Lower lobe of right lung (tissue), 2 donors: ENCODE measurements at regions not wholly inside any gene's neighbourhood (a gene's known extent, or its start where the extent isn't known, plus 50 kb on each side); places are given as distances from the start of the nearest gene placed in this dataset.
"Not testable (repeated sequence)": the region's sequence is repeated elsewhere in the genome, so short reads cannot be mapped to it uniquely, and the experiment has no call there.

Experiments
- ATAC-seq, 2 donors: fragments of 200-7000 bp; cut with Tn5 transposase; one replicate each; pipeline ENCODE4 v1.9.1; 2020 to 2022; ENCODE audit warnings: mild to moderate bottlenecking in 2 of 2, moderate library complexity in 2 of 2
- DNase-seq: peaks from one replicate; pipeline ENCODE4 v3.0.0-alpha.2; 2020
- H3K27ac ChIP-seq: fragments of 200-600 bp; one replicate; pipeline ENCODE4 v1.8.0; 2022
- H3K27me3 ChIP-seq: fragments of 200-600 bp; one replicate; pipeline ENCODE4 v1.8.0; 2022; ENCODE audit warnings: low read depth
- H3K36me3 ChIP-seq: fragments of 200-600 bp; one replicate; pipeline ENCODE4 v1.8.0; 2022; ENCODE audit warnings: mild to moderate bottlenecking
- H3K4me1 ChIP-seq: fragments of 200-600 bp; one replicate; pipeline ENCODE4 v1.8.0; 2022
- H3K4me3 ChIP-seq: fragments of 200-600 bp; one replicate; pipeline ENCODE4 v1.8.0; 2022; ENCODE audit warnings: mild to moderate bottlenecking
- H3K9me3 ChIP-seq: fragments of 200-600 bp; one replicate; pipeline ENCODE4 v1.8.0; 2022
- intact Hi-C: fragments of 100-400 bp; cut with DNase I; formaldehyde crosslinking; loops from one replicate; pipeline ENCODE4 v1.11.0; 2022
- TF ChIP-seq, protein P1 (sequence below): fragments of 200-600 bp; IDR thresholded peaks from one replicate; pipeline ENCODE4 v1.8.0; 2022; ENCODE audit warnings: antibody characterized with exemption, mild to moderate bottlenecking
- donor health status: DM: no; HTN: yes; CAD: no; lungs with severe emphysema.

- H3K9me3 ChIP-seq: peaks cover under 1% of the 10 kb centered on the region
- intact Hi-C loops: no loop called here
- no peak for DNase-seq
- H3K4me3 ChIP-seq: no peak overlapping the region
- no peaks in the 10 kb centered on the region for H3K27me3 ChIP-seq
- TF ChIP-seq, protein P1, sequence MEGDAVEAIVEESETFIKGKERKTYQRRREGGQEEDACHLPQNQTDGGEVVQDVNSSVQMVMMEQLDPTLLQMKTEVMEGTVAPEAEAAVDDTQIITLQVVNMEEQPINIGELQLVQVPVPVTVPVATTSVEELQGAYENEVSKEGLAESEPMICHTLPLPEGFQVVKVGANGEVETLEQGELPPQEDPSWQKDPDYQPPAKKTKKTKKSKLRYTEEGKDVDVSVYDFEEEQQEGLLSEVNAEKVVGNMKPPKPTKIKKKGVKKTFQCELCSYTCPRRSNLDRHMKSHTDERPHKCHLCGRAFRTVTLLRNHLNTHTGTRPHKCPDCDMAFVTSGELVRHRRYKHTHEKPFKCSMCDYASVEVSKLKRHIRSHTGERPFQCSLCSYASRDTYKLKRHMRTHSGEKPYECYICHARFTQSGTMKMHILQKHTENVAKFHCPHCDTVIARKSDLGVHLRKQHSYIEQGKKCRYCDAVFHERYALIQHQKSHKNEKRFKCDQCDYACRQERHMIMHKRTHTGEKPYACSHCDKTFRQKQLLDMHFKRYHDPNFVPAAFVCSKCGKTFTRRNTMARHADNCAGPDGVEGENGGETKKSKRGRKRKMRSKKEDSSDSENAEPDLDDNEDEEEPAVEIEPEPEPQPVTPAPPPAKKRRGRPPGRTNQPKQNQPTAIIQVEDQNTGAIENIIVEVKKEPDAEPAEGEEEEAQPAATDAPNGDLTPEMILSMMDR: no peak
- H3K4me1 ChIP-seq: no peaks in the 10 kb centered on the region
- no peak overlapping the region for H3K27ac ChIP-seq
- ATAC-seq: no peak
- no peaks in the 10 kb centered on the region for H3K36me3 ChIP-seq
These were observed 57.4 kb upstream of the NKD1 start for GRCh38 chr16:50490828-50491227.

DNA sequence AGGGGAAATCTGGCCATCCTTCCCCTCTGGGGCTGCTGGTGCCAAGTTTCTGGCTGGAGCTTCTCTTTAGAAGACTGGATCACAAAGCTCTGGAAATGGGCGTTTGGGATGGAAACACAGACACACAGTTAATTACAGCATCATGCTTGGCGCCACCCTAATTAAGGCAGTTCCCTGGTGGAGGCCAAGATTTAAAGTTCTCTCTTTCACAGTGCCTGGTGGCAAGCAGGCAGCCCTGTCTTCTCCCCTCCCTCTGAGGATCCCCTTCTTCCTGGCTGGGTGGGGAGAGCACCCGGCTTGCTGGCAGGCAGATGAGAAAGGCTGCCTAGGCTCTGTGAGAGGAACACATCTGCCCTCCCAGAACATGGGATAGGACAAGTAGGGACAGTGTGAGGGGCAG, 59.0 kb upstream of the NKD1 start:
- Histone ChIP-seq H3K9me3 (peaks cover 9% of the 10 kb centered on the region), H3K4me1 (no peaks in the 10 kb centered on the region), H3K4me3 (no peak overlapping the region), H3K36me3 (no peaks in the 10 kb centered on the region), H3K27me3 (no peaks in the 10 kb centered on the region), H3K27ac (no peak overlapping the region)
- no peak for ATAC-seq
- TF ChIP-seq, protein P1: no peak
- no peak for DNase-seq
- intact Hi-C loops: no loop called here

GRCh38 chr16:50487528-50487927, 60.7 kb upstream of the NKD1 start:
- H3K36me3 ChIP-seq: no peaks in the 10 kb centered on the region
- DNase-seq: no peak
- no peak overlapping the region for H3K27ac ChIP-seq
- no peaks in the 10 kb centered on the region for H3K27me3 ChIP-seq
- no peak overlapping the region for H3K4me3 ChIP-seq
- ATAC-seq: no peak
- peaks cover 9% of the 10 kb centered on the region for H3K9me3 ChIP-seq
- TF ChIP-seq, protein P1: no peak
- no peaks in the 10 kb centered on the region for H3K4me1 ChIP-seq
- intact Hi-C loops: no loop called here

- intact Hi-C loops, H3K4me1 ChIP-seq, H3K36me3 ChIP-seq, H3K27me3 ChIP-seq, H3K27ac ChIP-seq, DNase-seq, H3K9me3 ChIP-seq, H3K4me3 ChIP-seq, ATAC-seq: not testable (repeated sequence)
These were observed 62.0 kb upstream of the NKD1 start for GRCh38 chr16:50486162-50486561.

DNA sequence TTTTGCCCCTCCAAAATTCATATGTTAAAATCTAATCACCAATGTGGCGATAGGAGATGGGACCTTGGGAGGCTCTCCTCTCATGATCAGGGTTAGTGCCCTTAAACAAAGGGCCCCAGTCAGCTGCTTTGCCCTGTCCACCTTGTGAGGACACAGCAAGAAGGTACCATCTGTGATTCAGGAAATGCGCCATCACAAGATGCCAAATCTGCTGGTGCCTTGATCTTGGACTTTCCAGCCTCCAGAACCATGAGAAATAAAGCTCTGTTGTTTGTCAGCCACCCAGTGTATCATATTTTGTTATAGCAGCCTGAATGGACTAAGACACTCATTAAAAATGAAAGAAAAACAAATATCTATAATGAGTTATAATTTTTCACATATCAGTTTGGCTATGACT, 63.0 kb upstream of the NKD1 start:
- Histone ChIP-seq H3K27ac (no peak overlapping the region), H3K4me3 (no peak overlapping the region), H3K27me3 (no peaks in the 10 kb centered on the region), H3K36me3 (no peaks in the 10 kb centered on the region), H3K4me1 (no peaks in the 10 kb centered on the region), H3K9me3 (peaks cover 9% of the 10 kb centered on the region)
- TF ChIP-seq, protein P1: no peak
- DNase-seq (no peak), ATAC-seq (no peak)
- intact Hi-C loops: no loop called here

GRCh38 chr16:50482271-50482670, 65.9 kb upstream of the NKD1 start:
- no peak for ATAC-seq
- TF ChIP-seq, protein P1: no peak
- Histone ChIP-seq H3K27me3 (no peaks in the 10 kb centered on the region), H3K36me3 (no peaks in the 10 kb centered on the region), H3K9me3 (peaks cover 9% of the 10 kb centered on the region), H3K4me3 (no peak overlapping the region), H3K27ac (no peak overlapping the region), H3K4me1 (no peaks in the 10 kb centered on the region)
- no peak for DNase-seq
- intact Hi-C loops: no loop called here
